Brain microvascular endothelial cell (primary cell): ENCODE measurements at regions not wholly inside any gene's neighbourhood (a gene's known extent, or its start where the extent isn't known, plus 50 kb on each side); places are given as distances from the start of the nearest gene placed in this dataset.
"Not testable (repeated sequence)": the region's sequence is repeated elsewhere in the genome, so short reads cannot be mapped to it uniquely, and the experiment has no call there.

Experiments
- DNase-seq: peaks from one replicate; pipeline ENCODE4 v3.0.0-alpha.2; 2020
- H3K27ac ChIP-seq: fragments of 250-450 bp; sonication (Bioruptor Pico); 2 replicates; pipeline ENCODE4 v1.5.1; 2020; ENCODE audit warnings: mild to moderate bottlenecking, moderate library complexity
- H3K27me3 ChIP-seq: fragments of 250-450 bp; sonication (Bioruptor Pico); replicated peaks from 2 replicates; pipeline ENCODE4 v1.5.1; 2020; ENCODE audit warnings: mild to moderate bottlenecking
- H3K36me3 ChIP-seq: fragments of 250-450 bp; sonication (Bioruptor Pico); replicated peaks from 2 replicates; pipeline ENCODE4 v1.5.1; 2020; ENCODE audit warnings: mild to moderate bottlenecking
- H3K4me3 ChIP-seq: 2 replicates; pipeline ENCODE4 v1.5.1; 2011; ENCODE audit warnings: low read depth, mild to moderate bottlenecking, control low read depth, low read length, moderate library complexity
- in situ Hi-C: cut with HindIII; loops from 2 replicates; pipeline ENCODE4 v1.10.0; 2017; ENCODE audit warnings: low sequenced_read_pairs, low pct_ligation_motif_present
- TF ChIP-seq, protein P1 (sequence below): IDR thresholded peaks from 2 replicates; pipeline ENCODE4 v1.5.1; 2011; ENCODE audit warnings: low read depth, mild to moderate bottlenecking, moderate library complexity, low read length, control low read depth, inconsistent platforms; ENCODE audit errors: missing control alignments

DNA sequence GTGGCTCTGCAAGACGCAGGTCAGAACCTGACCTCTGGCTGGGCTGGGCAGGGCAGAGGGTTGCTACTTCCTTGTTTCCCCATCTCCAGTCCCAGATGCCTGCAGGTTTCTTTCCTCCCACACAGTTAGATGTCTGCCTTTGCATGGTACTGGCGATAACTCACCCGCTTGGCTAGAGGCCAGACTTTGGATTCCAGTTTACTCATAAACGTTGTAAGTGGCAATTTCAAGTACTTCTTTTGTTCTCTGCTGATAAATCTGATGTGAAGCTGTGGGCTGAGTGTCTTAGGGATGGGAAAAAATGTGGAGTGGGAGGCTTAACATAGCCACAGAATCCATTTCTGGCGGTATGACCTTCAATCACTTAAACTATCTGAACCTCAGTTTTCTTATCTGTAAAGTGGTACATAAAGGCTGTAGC, 194.2 kb downstream of the EBLN2 start:
- Histone ChIP-seq H3K27me3 (no peaks in the 10 kb centered on the region), H3K27ac (no peak overlapping the region), H3K36me3 (no peaks in the 10 kb centered on the region), H3K4me3 (no peak overlapping the region)
- in situ Hi-C loops, result no loop called here
- peak; percentile 54 for DNase-seq
- TF ChIP-seq, protein P1, sequence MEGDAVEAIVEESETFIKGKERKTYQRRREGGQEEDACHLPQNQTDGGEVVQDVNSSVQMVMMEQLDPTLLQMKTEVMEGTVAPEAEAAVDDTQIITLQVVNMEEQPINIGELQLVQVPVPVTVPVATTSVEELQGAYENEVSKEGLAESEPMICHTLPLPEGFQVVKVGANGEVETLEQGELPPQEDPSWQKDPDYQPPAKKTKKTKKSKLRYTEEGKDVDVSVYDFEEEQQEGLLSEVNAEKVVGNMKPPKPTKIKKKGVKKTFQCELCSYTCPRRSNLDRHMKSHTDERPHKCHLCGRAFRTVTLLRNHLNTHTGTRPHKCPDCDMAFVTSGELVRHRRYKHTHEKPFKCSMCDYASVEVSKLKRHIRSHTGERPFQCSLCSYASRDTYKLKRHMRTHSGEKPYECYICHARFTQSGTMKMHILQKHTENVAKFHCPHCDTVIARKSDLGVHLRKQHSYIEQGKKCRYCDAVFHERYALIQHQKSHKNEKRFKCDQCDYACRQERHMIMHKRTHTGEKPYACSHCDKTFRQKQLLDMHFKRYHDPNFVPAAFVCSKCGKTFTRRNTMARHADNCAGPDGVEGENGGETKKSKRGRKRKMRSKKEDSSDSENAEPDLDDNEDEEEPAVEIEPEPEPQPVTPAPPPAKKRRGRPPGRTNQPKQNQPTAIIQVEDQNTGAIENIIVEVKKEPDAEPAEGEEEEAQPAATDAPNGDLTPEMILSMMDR, result no peak

DNA sequence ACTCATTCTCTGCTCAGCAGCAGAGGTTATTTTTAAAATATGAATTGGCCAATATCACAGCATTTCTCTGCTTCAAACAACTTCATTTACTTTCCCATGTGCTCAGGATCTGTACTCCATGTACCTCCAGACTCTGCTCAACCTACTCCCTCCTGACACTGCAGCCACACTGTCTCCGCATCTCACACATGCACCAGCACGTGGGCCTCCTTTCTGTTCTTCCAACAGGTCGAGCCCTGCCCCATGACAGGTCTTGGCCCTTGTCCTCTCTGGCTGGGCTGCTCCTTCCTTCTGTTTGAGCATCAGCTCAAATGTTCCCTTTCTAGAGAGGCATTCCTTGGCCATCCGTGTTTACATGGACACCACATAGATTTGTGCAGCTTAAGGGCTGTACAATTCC, 195.7 kb downstream of the EBLN2 start:
- H3K4me3 ChIP-seq, result no peak overlapping the region
- TF ChIP-seq, protein P1, result no peak
- H3K36me3 ChIP-seq, result no peaks in the 10 kb centered on the region
- H3K27ac ChIP-seq, result no peak overlapping the region
- no peaks in the 10 kb centered on the region for H3K27me3 ChIP-seq
- DNase-seq, result no peak
- in situ Hi-C loops, result no loop called here

DNA sequence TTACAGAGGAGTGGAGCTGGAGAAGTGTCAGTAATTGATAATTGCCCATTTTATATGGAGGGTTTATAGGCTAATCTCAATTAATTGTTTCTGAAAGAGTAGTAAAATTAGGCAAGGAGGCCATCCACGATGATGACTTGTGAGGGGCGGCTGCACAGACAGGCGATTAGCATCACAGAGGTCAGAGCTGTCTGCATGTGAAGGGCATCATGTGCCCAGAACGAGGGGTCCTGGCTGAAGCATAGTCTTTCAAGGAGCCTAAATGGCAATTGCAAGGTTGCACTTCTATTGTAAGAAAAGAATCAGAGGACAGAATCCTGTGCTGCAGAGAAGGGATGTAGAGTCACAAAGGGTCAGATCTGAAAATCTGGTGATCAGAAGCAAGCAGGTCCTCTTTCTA, 196.6 kb downstream of the EBLN2 start:
- in situ Hi-C loops, result no loop called here
- Histone ChIP-seq H3K27ac (no peak overlapping the region), H3K27me3 (no peaks in the 10 kb centered on the region), H3K4me3 (no peak overlapping the region), H3K36me3 (no peaks in the 10 kb centered on the region)
- TF ChIP-seq, protein P1, result no peak
- no peak for DNase-seq

DNA sequence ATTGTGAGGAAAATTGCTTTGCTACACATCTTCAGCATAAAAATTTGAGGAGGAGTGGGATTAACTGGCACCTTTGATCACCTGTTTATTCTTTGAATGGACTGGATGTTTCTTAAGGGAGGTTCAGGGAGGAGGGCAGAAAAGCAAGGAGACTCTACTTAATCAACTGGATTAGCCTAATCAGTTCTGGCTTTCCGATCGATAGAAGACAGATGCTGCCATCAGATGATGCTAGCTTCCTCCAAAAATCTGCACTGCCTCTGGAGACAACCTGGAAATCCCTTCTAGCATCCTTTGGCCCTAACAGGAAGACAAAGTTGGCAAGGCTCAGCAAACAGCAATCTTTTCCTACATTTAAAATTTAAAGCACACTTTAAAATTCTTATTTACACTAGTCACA, 197.8 kb downstream of the EBLN2 start:
- no peak for DNase-seq
- Histone ChIP-seq H3K27ac (no peak overlapping the region), H3K36me3 (no peaks in the 10 kb centered on the region), H3K4me3 (no peak overlapping the region), H3K27me3 (no peaks in the 10 kb centered on the region)
- TF ChIP-seq, protein P1, result no peak
- in situ Hi-C loops, result no loop called here

DNA sequence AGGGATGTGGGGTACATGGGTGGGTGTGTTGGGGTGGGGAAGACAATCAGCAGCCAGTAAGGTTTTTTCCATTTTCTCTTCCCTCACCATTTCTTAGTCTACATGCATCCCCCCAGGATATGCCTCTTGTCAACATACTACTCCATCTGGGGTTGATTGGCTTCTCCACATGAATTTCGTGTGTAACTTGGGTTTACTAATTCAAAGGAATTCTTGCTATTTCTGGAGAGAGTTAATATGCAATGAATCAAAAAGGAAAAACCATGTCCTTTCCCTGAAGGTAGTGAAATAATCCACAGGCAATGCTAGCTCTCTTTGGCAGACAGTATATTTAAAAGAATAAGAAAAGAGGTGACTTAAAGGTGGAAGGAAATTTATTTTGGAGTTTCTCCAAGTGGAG, 198.4 kb downstream of the EBLN2 start:
- DNase-seq, result no peak
- Histone ChIP-seq H3K4me3 (no peak overlapping the region), H3K27ac (no peak overlapping the region), H3K36me3 (no peaks in the 10 kb centered on the region), H3K27me3 (no peaks in the 10 kb centered on the region)
- TF ChIP-seq, protein P1, result no peak
- in situ Hi-C loops, result no loop called here

DNA sequence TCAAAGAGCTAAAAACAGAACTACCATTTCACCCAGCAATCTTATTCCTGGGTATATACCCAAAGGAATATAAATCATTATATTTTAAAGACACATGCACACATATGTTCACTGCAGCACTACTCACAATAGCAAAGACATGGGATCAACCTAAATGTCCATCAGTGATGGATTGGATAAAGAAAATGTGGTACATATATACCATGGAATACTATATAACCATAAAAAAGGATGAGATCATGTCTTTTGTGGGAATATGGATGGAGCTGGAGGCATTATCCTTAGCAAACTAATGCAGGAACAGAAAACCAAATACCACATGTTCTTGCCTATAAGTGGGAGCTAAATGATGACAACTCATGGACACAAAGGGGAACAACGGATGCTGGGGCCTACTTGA, 205.1 kb downstream of the EBLN2 start:
- H3K36me3 ChIP-seq, in situ Hi-C loops, H3K4me3 ChIP-seq, H3K27ac ChIP-seq, H3K27me3 ChIP-seq, DNase-seq: not testable (repeated sequence)

DNA sequence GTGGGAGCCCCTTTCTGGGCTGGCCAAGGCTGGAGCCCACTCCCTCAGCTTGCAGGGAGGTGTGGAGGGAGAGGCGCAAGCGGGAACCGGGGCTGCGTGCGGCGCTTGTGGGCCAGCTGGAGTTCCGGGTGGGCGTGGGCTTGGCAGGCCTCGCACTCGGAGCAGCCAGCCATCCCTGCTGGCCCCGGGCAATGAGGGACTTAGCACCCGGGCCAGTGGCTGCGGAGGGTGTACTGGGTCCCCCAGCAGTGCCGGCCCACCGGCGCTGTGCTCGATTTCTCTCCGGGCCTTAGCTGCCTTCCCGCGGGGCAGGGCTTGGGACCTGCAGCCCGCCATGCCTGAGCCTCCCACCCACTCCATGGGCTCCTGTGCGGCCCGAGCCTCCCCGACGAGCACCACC, 207.7 kb downstream of the EBLN2 start:
- H3K36me3 ChIP-seq, DNase-seq, H3K27me3 ChIP-seq, in situ Hi-C loops, H3K27ac ChIP-seq, H3K4me3 ChIP-seq: not testable (repeated sequence)
